ENCODE measurements at regions not wholly inside any gene's neighbourhood (a gene's known extent, or its start where the extent isn't known, plus 50 kb on each side); places are given as distances from the start of the nearest gene placed in this dataset.

GRCh38 chr3:177330779-177331178 lies 133.5 kb upstream of the TBL1XR1 start:
- TF ChIP-seq CTCF (conservative IDR thresholded peaks at IDR 0.05; ENCODE audit: low read length), result no peak
- H3K4me3 ChIP-seq (ENCODE audit: low read length), result no peak overlapping the region
- peak; percentile 66 for DNase-seq (ENCODE audit: low read depth)

GRCh38 chr3:177331203-177331835 lies 134.0 kb upstream of the TBL1XR1 start:
- no peak overlapping the region for H3K4me3 ChIP-seq (ENCODE audit: low read length)
- no peak for TF ChIP-seq CTCF (conservative IDR thresholded peaks at IDR 0.05; ENCODE audit: low read length)
- no peak for DNase-seq (ENCODE audit: low read depth)

GRCh38 chr3:177332955-177333354 lies 135.7 kb upstream of the TBL1XR1 start:
- H3K4me3 ChIP-seq (ENCODE audit: low read length), result no peak overlapping the region
- no peak for DNase-seq (ENCODE audit: low read depth)
- no peak for TF ChIP-seq CTCF (conservative IDR thresholded peaks at IDR 0.05; ENCODE audit: low read length)

GRCh38 chr3:177333533-177334520 lies 136.5 kb upstream of the TBL1XR1 start:
- peak; percentile 57 for DNase-seq (ENCODE audit: low read depth)
- TF ChIP-seq CTCF (conservative IDR thresholded peaks at IDR 0.05; ENCODE audit: low read length), result no peak
- H3K4me3 ChIP-seq (ENCODE audit: low read length), result no peak overlapping the region

GRCh38 chr3:177334803-177335202 lies 137.5 kb upstream of the TBL1XR1 start:
- no peak for TF ChIP-seq CTCF (conservative IDR thresholded peaks at IDR 0.05; ENCODE audit: low read length)
- DNase-seq (ENCODE audit: low read depth), result no peak
- H3K4me3 ChIP-seq (ENCODE audit: low read length), result no peak overlapping the region

GRCh38 chr3:177335728-177336127 lies 138.4 kb upstream of the TBL1XR1 start:
- H3K4me3 ChIP-seq (ENCODE audit: low read length), result no peak overlapping the region
- peak; percentile 56 for DNase-seq (ENCODE audit: low read depth)
- no peak for TF ChIP-seq CTCF (conservative IDR thresholded peaks at IDR 0.05; ENCODE audit: low read length)

Measured in AG10803 (cell line).